Esophagus muscularis mucosa (tissue), 4 donors: ENCODE measurements at regions not wholly inside any gene's neighbourhood (a gene's known extent, or its start where the extent isn't known, plus 50 kb on each side); places are given as distances from the start of the nearest gene placed in this dataset.

Experiments used
- CTCF ChIP-seq, 3 experiments: fragments of 200-600 bp in 2 of 3; fragments of 450-650 bp in 1 of 3; sonication (generic) in 2 of 3; IDR thresholded peaks; one replicate each; pipeline ENCODE4 v1.5.1; 2017 to 2019; ENCODE audit warnings: antibody characterized with exemption in 3 of 3, mild to moderate bottlenecking in 2 of 3, moderate library complexity in 1 of 3
- EP300 ChIP-seq: sonication (generic); formaldehyde crosslinking; IDR thresholded peaks from one replicate; pipeline ENCODE4 v1.6.1; 2017; ENCODE audit warnings: antibody characterized with exemption
- POLR2A ChIP-seq: fragments of 450-650 bp; IDR thresholded peaks from one replicate; pipeline ENCODE4 v1.6.1; 2017; ENCODE audit warnings: antibody characterized with exemption, moderate library complexity, mild to moderate bottlenecking, low read depth
- POLR2AphosphoS5 ChIP-seq, 2 donors: sonication (generic); formaldehyde crosslinking; IDR thresholded peaks; one replicate each; pipeline ENCODE4 v1.6.1; 2017; ENCODE audit warnings: antibody characterized with exemption in 2 of 2

- TF ChIP-seq POLR2A (no peak), CTCF (IDR thresholded peaks at IDR 0.05) (no peak), POLR2AphosphoS5 (IDR thresholded peaks at IDR 0.05) (no peak), EP300 (no peak)
These were observed 72.4 kb upstream of the GADL1 start for GRCh38 chr3:30966896-30967295.
